HAP-1 (cell line): ENCODE measurements at regions not wholly inside any gene's neighbourhood (a gene's known extent, or its start where the extent isn't known, plus 50 kb on each side); places are given as distances from the start of the nearest gene placed in this dataset.

ENCODE experiments used
- DNase-seq, 2 experiments: peaks; one replicate each; pipeline ENCODE4 v3.0.0-alpha.2; 2016 to 2020; ENCODE audit warnings: low spot score in 2 of 2
- H3K27me3 ChIP-seq: fragments of 250-450 bp; sonication (Bioruptor Pico); 2 replicates; pipeline ENCODE4 v1.5.1; 2020; ENCODE audit warnings: low read depth, mild to moderate bottlenecking, moderate library complexity
- H3K36me3 ChIP-seq: fragments of 250-450 bp; sonication (Bioruptor Pico); replicated peaks from 2 replicates; pipeline ENCODE4 v1.5.1; 2020; ENCODE audit warnings: mild to moderate bottlenecking
- H3K4me1 ChIP-seq: fragments of 250-450 bp; sonication (Bioruptor Pico); 2 replicates; pipeline ENCODE4 v1.5.1; 2020; ENCODE audit warnings: mild to moderate bottlenecking
- H3K4me3 ChIP-seq: fragments of 250-450 bp; sonication (Bioruptor Pico); 2 replicates; pipeline ENCODE4 v1.5.1; 2020; ENCODE audit warnings: mild to moderate bottlenecking, moderate library complexity
- H3K9me3 ChIP-seq: fragments of 250-450 bp; sonication (Bioruptor Pico); 2 replicates; pipeline ENCODE4 v1.5.1; 2020; ENCODE audit warnings: mild to moderate bottlenecking, moderate library complexity
- in situ Hi-C: fragments of 300-500 bp; cut with MboI; formaldehyde crosslinking; loops from 3 replicates; pipeline ENCODE4 v1.14.3; 2020; ENCODE audit warnings: low sequenced_read_pairs, inconsistent platforms, mixed read lengths

DNA sequence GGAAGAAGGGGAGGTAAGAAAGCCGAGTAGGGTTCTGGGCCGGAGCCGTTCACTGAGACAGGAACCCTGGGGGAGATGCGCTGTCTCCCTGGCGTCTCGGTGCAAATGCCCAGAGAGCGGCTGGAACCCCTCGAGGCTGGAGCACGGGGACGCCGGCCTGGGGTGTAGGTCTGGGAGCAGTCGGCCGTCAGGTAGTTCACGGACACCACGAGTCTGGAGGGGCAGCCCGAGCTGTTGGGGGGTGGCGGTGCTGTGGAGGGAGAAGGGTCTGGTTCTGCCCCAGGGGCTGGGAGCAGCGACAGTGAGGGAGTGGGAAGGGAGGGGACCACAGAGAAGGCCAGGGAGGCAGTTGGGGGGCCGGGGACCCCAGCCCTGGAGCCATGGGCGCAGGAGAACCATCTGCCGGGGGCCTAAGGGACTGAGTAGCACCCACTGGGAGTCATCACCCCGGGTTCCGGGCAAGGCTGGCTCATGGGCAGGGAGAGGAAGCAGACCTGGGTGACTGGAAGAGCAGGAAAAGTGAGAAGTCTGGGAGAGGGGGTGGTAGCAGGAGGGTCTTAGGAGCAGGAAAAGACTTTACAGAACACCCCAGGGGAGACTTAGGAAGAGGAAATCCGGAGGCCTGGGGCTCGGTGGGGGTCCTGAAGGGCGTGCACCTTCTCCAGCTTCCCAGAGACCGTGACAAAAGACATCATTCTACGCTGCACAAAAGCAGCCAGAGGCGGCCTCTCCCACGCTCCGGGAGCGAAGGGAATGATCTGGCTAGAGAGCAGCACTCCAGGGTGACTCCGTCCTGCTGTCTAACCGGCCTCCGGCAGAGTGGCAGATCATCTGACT is 173.1 kb upstream of the SOX1 start:
- in situ Hi-C loops, result no loop called here
- Histone ChIP-seq H3K4me1 (no peaks in the 10 kb centered on the region), H3K27me3 (no peaks in the 10 kb centered on the region), H3K36me3 (no peaks in the 10 kb centered on the region), H3K4me3 (no peak overlapping the region), H3K9me3 (no peaks in the 10 kb centered on the region)
- DNase-seq, result no peak

DNA sequence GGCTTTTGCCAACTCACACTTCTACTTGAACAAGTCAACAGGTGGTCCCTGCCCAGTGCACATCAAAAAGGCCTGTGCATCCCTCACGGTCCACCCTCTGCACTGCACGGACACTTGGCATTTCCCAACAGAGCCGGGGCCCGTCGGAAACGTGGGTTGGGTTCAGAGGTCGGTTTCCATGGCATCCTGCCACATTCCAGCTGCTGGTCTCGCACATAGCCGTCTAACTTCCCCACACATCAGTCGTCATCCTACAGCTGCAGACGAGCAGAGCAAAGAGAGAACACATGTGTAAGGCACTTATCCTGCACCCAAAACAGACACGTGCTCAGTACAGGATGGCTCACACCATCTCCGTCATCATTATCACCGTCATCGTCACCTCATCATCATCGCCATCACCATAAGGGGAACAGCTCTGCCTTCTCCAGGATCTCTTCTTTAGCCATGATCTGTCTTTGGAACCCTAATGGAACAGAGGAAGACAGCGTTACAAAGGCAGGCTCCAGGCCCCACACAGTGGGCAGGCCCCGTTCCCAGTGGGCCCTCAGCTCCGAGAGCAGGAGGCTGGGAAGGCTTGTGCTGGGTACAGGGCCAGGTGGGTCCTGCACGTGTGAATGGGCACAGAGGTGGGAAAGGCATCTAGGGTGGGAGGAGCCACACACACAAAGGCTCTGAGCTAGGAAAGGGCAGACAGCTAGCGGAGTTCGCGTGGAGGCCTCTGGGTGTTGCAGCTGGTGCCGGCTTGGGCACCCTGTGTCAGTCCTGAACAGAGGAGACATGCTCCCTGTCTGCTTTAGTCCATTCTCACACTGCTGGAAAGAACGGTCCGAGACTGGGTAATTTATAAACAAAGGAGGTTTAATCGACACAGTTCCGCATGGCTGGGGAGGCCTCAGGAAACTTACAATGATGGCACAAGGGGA is 170.8 kb upstream of the SOX1 start:
- in situ Hi-C loops, result no loop called here
- H3K36me3 ChIP-seq, result no peaks in the 10 kb centered on the region
- no peak for DNase-seq

GRCh38 chr13:111897178-111897845 is 169.6 kb upstream of the SOX1 start:
- no peak for DNase-seq
- H3K27me3 ChIP-seq, result no peaks in the 10 kb centered on the region
- in situ Hi-C loops, result no loop called here
- H3K4me1 ChIP-seq, result no peaks in the 10 kb centered on the region
- H3K36me3 ChIP-seq, result no peaks in the 10 kb centered on the region
- H3K9me3 ChIP-seq, result no peaks in the 10 kb centered on the region
- no peak overlapping the region for H3K4me3 ChIP-seq

More for the DNA sequence above, 170.8 kb upstream of the SOX1 start:
- Histone ChIP-seq H3K4me3 (no peak overlapping the region), H3K4me1 (no peaks in the 10 kb centered on the region), H3K27me3 (no peaks in the 10 kb centered on the region), H3K9me3 (no peaks in the 10 kb centered on the region)

DNA sequence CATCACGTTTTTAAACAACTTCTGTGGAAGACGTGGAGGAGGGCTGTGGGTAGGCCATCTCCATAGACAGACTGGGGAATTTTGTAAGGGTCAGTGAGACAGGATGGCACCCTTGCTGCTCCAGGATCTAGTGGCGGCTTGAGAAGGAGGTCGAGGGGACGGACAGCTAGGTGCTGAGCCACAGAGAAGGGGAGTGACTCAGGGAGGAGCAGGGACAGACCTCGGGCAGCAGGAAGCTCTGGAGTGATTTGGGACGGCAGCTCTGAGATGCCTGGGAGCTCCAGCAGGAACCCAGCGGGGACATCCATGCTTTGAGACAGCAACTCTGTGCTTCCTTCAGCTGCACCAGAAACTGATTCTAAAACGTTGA is 169.1 kb upstream of the SOX1 start:
- H3K4me1 ChIP-seq, result no peaks in the 10 kb centered on the region
- no peaks in the 10 kb centered on the region for H3K9me3 ChIP-seq
- no peak overlapping the region for H3K4me3 ChIP-seq
- H3K36me3 ChIP-seq, result no peaks in the 10 kb centered on the region
- in situ Hi-C loops, result no loop called here
- DNase-seq, result no peak
- no peaks in the 10 kb centered on the region for H3K27me3 ChIP-seq

DNA sequence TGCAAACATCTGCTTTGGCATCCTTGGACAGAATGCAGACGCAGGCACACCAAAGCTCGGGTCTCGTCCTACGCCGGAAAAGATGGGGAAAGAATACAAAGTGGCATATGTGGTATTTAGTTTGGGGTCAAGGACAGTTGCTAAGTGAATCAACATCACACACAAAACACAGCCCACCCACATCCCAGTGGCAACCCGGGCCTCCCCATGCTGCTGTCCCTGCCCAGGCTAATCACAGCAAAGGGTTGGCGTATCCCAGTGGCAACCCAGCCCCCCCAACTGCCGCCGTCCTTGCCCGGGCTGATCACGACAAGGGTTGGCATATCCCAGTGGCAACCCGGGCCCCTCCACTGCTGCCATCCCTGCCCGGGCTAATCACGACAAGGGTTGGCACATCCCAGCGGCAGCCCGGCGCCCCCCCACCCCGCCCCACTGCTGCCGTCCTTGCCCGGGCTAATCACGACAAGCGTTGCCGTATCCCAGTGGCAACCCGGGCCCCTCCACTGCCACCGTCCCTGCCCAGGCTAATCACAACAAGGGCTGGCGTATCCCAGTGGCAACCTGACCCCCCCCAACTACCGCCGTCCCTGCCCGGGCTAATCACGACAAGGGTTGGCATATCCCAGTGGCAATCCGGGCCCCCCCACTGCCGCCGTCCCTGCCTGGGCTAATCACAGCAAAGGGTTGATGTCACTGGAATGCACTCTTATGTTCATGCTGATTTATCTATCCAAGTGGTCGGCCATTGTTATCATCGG is 167.8 kb upstream of the SOX1 start:
- no peaks in the 10 kb centered on the region for H3K27me3 ChIP-seq
- no peaks in the 10 kb centered on the region for H3K4me1 ChIP-seq
- H3K36me3 ChIP-seq, result no peaks in the 10 kb centered on the region
- no peak for DNase-seq
- in situ Hi-C loops, result no loop called here
- H3K4me3 ChIP-seq, result no peak overlapping the region
- H3K9me3 ChIP-seq, result no peaks in the 10 kb centered on the region

- Histone ChIP-seq H3K4me3 (no peak overlapping the region), H3K4me1 (no peaks in the 10 kb centered on the region), H3K27me3 (no peaks in the 10 kb centered on the region), H3K9me3 (no peaks in the 10 kb centered on the region), H3K36me3 (no peaks in the 10 kb centered on the region)
- no peak for DNase-seq
- in situ Hi-C loops, result no loop called here
Measured at GRCh38 chr13:111899714-111900389, 167.1 kb upstream of the SOX1 start.

DNA sequence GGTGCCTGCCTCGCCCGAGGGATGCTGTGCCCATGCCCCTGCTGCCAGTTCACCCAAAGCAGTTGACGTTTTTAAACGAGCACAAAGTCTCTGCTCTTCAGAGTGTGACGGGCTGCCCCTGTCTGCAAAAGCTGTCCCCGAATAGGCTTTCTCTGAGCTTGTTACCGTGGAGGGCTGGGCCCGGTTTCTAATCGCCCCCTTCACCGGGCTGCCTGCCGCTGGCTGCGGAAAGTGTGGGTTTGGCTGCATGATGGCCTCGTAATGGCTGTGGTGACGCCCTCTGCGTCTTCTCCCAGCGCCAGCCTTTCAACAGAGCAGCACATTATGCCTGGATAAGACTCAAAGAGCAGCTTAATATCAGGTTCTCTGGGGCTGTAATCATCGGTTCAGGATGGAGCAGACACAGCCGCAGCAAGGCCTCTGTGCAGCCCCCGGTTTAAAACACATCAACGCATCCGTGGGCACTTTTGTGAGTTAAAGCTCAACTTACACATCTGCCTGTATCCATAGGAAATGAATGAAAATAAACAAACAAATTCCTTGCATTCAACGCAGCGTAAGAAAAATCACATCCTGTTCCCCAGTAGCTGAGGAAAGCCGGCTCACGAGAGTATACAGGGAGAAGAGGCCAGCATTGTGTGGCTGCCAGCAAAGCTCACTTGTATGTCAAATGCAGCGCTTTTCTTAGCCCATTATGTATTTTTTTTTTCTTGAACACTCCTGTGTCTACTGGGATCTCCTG is 166.4 kb upstream of the SOX1 start:
- in situ Hi-C loops, result no loop called here

DNA sequence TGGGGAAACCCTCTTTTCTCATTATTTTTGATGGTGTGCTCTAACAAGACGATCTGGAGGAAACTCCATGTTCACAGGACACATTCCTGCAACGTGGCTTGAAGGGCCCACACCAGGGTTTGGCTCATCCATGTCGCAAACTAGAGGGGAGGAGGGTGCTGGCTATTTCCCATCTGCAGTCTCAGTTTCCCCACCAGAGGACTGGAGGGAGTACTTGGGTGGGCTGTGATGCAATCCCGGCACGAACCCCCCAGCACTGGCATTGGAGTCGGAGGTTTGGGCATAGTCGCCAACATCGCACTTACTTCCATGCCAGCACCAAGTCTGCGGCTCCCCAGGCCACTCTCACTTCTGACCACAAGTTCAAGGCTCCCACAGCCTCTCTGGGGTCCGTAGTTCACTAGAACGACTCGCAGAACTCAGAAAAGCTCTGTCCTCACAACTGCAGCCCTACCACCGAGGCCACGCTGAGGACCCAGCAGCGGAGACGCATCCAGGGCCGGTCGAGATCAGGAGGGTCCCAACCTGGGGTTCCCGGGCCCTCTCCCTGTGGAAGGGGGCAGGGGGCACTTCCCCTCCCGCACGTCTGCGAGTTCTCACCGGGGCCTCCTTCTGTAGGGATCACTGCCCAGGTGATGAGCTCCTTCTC is 165.6 kb upstream of the SOX1 start:
- in situ Hi-C loops, result no loop called here
- Histone ChIP-seq H3K4me3 (no peak overlapping the region), H3K27me3 (no peaks in the 10 kb centered on the region), H3K36me3 (no peaks in the 10 kb centered on the region), H3K4me1 (no peaks in the 10 kb centered on the region), H3K9me3 (no peaks in the 10 kb centered on the region)
- DNase-seq, result no peak

More for the DNA sequence above, 166.4 kb upstream of the SOX1 start:
- H3K4me1 ChIP-seq, result no peaks in the 10 kb centered on the region
- H3K9me3 ChIP-seq, result no peaks in the 10 kb centered on the region
- H3K4me3 ChIP-seq, result no peak overlapping the region
- H3K27me3 ChIP-seq, result no peaks in the 10 kb centered on the region
- no peak for DNase-seq
- H3K36me3 ChIP-seq, result no peaks in the 10 kb centered on the region

DNA sequence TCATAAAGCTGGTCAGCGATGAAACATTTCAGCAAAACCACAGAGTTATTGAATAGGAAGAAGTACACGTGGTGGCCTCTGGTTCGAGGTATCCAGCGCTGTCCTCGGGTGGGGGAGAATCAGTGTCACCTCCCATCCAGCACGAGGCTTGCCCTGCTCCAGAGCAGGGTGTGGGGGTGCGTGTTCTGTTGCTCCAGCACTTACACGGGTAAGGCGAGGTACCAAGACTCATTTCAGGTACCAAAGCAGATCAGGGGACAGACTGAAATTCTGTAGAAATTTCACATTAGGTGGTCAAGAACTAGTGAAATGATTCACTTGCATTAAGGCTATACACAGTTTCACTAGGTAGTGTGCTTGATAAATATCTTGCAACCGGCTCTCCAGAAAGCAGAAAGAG is 164.2 kb upstream of the SOX1 start:
- DNase-seq, result no peak
- H3K27me3 ChIP-seq, result no peaks in the 10 kb centered on the region
- no peak overlapping the region for H3K4me3 ChIP-seq
- no peaks in the 10 kb centered on the region for H3K36me3 ChIP-seq
- no peaks in the 10 kb centered on the region for H3K4me1 ChIP-seq
- in situ Hi-C loops, result no loop called here
- H3K9me3 ChIP-seq, result no peaks in the 10 kb centered on the region

- in situ Hi-C loops, result no loop called here
- Histone ChIP-seq H3K9me3 (no peaks in the 10 kb centered on the region), H3K4me1 (no peaks in the 10 kb centered on the region), H3K4me3 (no peak overlapping the region), H3K36me3 (no peaks in the 10 kb centered on the region), H3K27me3 (no peaks in the 10 kb centered on the region)
- DNase-seq, result no peak
Measured at GRCh38 chr13:111903143-111903542, 163.8 kb upstream of the SOX1 start.

DNA sequence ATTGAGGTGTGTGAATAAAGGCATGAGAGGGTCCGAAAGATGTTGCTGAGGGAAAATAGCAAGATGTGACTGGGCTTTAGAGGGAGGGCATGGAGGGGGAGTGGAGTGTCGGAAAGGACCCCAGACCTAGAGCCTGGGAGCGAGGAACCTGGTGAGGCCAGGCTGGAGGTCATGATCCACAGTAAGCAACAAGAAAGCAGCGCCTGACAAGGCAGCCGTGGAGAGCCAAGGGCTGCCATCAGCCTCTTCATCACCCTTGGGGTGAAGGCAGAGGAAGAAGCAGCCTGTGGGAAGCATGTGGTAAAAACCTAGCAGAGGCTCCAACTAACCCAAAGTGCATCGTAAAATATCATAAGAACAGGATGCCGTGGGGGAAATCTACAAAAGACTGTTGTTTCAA is 162.8 kb upstream of the SOX1 start:
- no peak overlapping the region for H3K4me3 ChIP-seq
- H3K4me1 ChIP-seq, result no peaks in the 10 kb centered on the region
- no peak for DNase-seq
- H3K36me3 ChIP-seq, result no peaks in the 10 kb centered on the region
- no peaks in the 10 kb centered on the region for H3K27me3 ChIP-seq
- in situ Hi-C loops, result no loop called here
- H3K9me3 ChIP-seq, result no peaks in the 10 kb centered on the region
